ENCODE measurements at regions not wholly inside any gene's neighbourhood (a gene's known extent, or its start where the extent isn't known, plus 50 kb on each side); places are given as distances from the start of the nearest gene placed in this dataset.

DNA sequence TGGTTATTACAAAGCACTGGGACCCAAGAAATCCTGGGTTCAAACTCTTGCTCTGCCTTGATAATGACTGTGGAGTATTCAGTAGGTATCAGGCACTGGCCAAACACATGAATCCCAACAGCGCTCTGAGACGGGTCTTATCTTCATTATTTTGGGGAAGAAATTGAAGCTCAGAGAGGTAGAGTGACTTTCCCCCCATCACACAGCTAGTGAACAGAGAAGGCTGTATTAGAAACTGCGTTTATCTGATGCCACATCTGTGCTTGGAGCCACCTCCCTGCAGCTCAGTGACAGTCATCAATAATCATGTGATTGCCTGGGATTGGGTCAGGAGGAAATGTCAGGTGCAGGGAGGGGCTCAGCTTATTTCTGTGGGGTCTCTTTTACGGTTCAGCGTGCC, 225.4 kb upstream of the LHX5 start:
- Histone ChIP-seq H3K36me3 (ENCODE audit: insufficient read depth, low read length) (no peaks in the 10 kb centered on the region), H2AFZ (ENCODE audit: low read depth, low read length) (no peak overlapping the region), H3K27me3 (ENCODE audit: insufficient read depth, low read length) (peaks cover 12% of the 10 kb centered on the region), H3K4me1 (ENCODE audit: insufficient read depth, low read length) (no peaks in the 10 kb centered on the region), H3K4me3 (ENCODE audit: low read length) (no peak overlapping the region), H3K9me3 (ENCODE audit: low read length) (peaks cover 3% of the 10 kb centered on the region)

DNA sequence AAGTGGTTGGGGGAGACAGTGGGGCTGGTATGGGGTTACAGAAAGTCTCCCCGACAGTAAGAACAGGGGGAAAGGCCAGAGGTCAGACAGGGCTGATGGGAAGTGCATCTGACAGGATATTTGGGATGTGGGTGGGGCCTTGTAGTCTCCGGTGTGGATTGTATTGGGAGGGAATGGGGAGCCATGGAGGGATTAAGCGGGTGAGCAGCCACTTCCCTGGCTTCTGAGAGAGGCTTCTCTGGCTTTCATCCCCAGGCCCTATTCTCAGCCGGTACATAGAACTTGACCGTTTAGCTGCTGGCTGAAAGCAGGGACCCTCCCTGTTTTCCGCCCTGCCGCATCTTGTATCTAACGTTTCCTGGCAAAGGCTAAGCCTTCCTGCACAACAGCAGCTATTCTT, 222.0 kb upstream of the LHX5 start:
- Histone ChIP-seq H3K4me3 (ENCODE audit: low read length) (no peak overlapping the region), H3K4me1 (ENCODE audit: insufficient read depth, low read length) (no peaks in the 10 kb centered on the region), H3K36me3 (ENCODE audit: insufficient read depth, low read length) (no peaks in the 10 kb centered on the region), H3K9me3 (ENCODE audit: low read length) (no peaks in the 10 kb centered on the region), H3K27me3 (ENCODE audit: insufficient read depth, low read length) (peaks cover 12% of the 10 kb centered on the region), H2AFZ (ENCODE audit: low read depth, low read length) (no peak overlapping the region)

DNA sequence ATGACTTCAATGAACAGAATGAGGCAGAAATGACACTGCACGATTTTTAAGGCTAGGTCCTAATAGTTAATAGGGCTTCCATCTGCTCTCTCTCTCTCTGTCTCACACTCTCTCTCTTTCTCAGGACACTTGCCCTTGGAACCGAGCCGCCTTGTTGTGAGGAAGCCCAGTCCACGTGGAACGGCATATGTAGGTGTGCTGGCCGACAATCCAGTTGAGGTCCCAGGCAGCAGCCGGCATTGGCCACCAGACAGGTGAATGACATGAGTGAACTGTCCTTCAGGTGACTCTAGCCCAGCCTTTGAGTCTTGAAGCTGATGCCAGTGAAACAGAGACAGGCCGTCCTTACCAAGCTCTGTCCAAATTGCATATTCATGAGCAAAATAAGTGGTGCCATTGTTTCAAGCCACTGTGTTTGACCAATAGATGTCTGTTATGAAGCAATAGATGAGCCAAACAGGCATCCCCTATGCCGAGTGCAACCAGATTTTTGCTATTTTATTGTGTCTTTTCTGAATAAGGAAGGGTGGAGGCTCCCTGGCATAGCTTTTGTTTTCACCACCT, 217.5 kb upstream of the LHX5 start:
- Histone ChIP-seq H3K9me3 (ENCODE audit: low read length) (no peaks in the 10 kb centered on the region), H2AFZ (ENCODE audit: low read depth, low read length) (no peak overlapping the region), H3K27me3 (ENCODE audit: insufficient read depth, low read length) (peaks cover 6% of the 10 kb centered on the region), H3K4me1 (ENCODE audit: insufficient read depth, low read length) (peaks cover 10% of the 10 kb centered on the region), H3K36me3 (ENCODE audit: insufficient read depth, low read length) (no peaks in the 10 kb centered on the region), H3K4me3 (ENCODE audit: low read length) (no peak overlapping the region)

DNA sequence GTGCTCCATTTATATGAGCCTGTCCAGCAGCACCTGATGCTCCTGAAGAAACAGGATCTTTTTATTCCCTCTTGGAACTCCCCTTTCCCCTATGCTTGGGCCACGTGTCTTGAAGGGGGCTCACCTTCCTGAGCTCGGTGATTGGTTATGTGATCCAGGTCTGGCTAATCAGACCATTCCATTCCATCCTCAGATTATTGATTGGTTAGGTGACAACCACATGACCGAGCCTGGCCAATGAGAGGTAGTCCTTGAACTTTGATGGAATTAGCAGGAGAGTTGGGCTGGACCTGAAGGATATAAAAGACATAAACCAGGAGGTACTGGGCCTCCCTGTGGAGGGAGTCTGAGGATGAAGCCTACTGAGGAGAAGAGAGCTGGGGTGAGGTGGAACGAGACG, 216.6 kb upstream of the LHX5 start:
- H3K27me3 ChIP-seq (ENCODE audit: insufficient read depth, low read length) = peaks cover 6% of the 10 kb centered on the region
- H3K36me3 ChIP-seq (ENCODE audit: insufficient read depth, low read length) = no peaks in the 10 kb centered on the region
- no peaks in the 10 kb centered on the region for H3K9me3 ChIP-seq (ENCODE audit: low read length)
- H3K4me1 ChIP-seq (ENCODE audit: insufficient read depth, low read length) = peaks cover 10% of the 10 kb centered on the region
- H3K4me3 ChIP-seq (ENCODE audit: low read length) = no peak overlapping the region
- no peak overlapping the region for H2AFZ ChIP-seq (ENCODE audit: low read depth, low read length)

DNA sequence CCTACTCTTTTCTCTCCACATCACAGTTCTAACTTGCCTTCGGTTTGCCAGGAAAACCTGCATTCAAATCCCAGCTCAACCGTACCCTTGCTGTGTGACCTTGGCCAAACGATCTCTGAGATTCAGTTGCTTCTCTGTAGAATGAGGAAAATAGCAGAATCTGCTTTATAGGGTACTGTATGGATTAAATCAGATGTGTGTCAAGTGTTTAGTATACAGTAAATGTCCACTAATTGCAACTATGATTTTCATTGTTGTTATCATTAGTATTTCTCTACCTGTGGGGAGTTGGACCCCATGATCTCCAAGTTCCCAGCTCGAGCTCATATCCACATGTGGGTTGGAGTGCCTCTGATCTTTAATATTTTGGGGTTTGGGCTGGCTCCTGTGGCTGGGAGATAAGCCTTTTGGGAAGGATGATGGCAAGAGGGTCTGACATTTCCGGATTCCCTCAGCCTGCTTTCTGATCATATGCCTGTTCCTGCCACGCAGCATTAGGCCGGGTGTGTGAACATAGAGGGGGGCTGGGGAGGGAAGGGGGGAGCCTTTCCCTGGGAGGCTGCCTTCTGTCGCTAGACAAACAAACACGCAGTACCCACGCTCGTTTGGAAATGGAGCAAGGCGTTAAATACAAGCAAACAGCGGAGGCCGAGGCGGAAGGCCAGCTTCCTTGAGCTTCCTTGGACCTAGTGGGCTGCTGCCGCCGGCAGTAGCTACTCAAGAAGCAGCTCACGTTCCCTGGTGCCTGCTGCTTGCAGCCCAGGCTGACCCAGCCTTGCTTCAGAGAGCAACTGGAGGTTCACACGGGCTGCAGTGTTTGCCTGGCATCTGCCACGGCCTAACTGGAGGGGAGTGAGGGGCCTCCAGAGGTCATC, 213.5 kb upstream of the LHX5 start:
- no peaks in the 10 kb centered on the region for H3K36me3 ChIP-seq (ENCODE audit: insufficient read depth, low read length)
- H2AFZ ChIP-seq (ENCODE audit: low read depth, low read length) = no peak overlapping the region
- H3K9me3 ChIP-seq (ENCODE audit: low read length) = no peaks in the 10 kb centered on the region
- peaks cover 10% of the 10 kb centered on the region for H3K4me1 ChIP-seq (ENCODE audit: insufficient read depth, low read length)
- H3K27me3 ChIP-seq (ENCODE audit: insufficient read depth, low read length) = no peaks in the 10 kb centered on the region
- no peak overlapping the region for H3K4me3 ChIP-seq (ENCODE audit: low read length)

DNA sequence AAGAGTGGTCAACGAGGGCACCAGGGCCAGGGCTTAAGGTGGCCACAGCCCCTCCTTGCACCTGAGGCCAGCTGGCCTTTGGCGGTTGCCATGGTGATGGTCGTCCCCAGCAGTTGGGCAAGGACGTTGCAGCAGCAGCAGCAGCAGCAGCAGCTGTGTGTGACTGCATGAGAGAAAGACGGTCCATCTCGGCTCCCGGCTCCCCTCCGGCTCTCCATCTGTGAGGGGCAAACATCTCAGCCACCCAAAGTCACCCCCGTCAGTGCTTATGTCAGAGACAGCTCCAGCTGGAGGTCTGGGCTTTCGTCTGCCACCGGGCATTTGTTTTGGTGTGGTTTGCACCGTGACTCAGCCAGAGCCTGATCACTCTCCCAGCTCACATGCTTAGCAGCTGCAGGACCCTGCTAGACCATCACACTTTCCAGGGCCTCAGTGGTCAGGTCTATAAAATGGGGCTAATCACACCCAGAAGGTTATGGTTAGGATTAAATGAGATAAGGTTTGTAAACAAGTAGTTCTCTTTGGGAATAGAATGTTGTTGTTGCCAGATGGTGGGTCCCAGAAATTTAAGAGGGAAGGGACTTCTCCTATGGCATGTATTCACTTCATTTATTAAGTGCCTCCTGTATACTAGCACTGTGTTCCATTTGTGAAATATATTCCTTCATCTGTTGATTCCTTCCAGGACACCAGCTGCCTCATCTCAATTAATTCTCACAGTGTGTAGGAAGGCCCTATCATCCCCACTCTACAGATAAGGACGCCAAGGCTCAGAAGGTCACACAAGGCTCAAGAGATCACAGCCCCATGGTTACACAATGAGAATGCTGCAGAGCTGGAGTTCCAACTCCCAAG, 212.6 kb upstream of the LHX5 start:
- Histone ChIP-seq H3K27me3 (ENCODE audit: insufficient read depth, low read length) (no peaks in the 10 kb centered on the region), H3K4me3 (ENCODE audit: low read length) (no peak overlapping the region), H3K9me3 (ENCODE audit: low read length) (no peaks in the 10 kb centered on the region), H2AFZ (ENCODE audit: low read depth, low read length) (no peak overlapping the region), H3K36me3 (ENCODE audit: insufficient read depth, low read length) (no peaks in the 10 kb centered on the region), H3K4me1 (ENCODE audit: insufficient read depth, low read length) (peaks cover 10% of the 10 kb centered on the region)

DNA sequence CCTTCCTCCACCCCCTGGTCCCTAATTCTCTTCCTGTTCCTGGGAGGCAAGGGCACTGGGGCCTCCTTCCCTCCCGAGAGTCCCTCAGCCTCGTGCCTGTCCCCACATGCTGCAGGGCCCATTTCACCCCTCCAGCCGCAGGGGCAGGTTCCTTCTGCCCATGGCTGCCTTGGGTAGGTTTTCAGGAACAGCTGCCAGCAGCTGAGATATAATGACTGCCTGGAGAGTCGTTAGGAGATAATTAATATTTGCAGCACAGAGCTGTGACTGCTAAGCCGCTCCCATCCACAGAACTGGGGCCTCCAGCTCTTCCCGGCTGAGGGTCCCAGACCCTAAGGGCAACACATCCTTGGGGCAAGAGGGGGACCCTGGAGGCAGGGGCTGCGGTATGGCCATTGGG, 211.9 kb upstream of the LHX5 start:
- Histone ChIP-seq H2AFZ (ENCODE audit: low read depth, low read length) (no peak overlapping the region), H3K27me3 (ENCODE audit: insufficient read depth, low read length) (no peaks in the 10 kb centered on the region), H3K36me3 (ENCODE audit: insufficient read depth, low read length) (no peaks in the 10 kb centered on the region), H3K9me3 (ENCODE audit: low read length) (no peaks in the 10 kb centered on the region), H3K4me1 (ENCODE audit: insufficient read depth, low read length) (peaks cover 10% of the 10 kb centered on the region), H3K4me3 (ENCODE audit: low read length) (no peak overlapping the region)

DNA sequence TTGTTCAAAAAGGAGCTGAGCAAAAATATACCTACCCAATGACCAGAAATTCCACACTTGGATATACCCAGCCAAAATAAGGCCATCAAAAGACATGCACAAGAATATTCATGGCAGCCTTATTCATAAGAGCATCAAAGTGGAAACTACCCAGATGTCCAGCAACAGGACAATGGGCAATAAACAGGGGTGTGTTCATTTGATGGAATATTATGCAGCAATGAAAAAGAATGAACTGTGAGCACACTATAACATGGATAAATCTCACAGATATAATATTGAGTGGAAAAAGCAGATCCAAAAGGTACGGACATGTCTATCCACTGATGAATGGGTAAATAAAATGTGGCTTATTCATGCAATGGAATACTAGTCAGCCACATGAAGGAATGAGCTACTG, 209.2 kb upstream of the LHX5 start:
- Histone ChIP-seq H3K9me3 (ENCODE audit: low read length) (no peaks in the 10 kb centered on the region), H3K4me3 (ENCODE audit: low read length) (no peak overlapping the region), H2AFZ (ENCODE audit: low read depth, low read length) (no peak overlapping the region), H3K4me1 (ENCODE audit: insufficient read depth, low read length) (peaks cover 9% of the 10 kb centered on the region), H3K27me3 (ENCODE audit: insufficient read depth, low read length) (peaks cover 2% of the 10 kb centered on the region), H3K36me3 (ENCODE audit: insufficient read depth, low read length) (no peaks in the 10 kb centered on the region)

DNA sequence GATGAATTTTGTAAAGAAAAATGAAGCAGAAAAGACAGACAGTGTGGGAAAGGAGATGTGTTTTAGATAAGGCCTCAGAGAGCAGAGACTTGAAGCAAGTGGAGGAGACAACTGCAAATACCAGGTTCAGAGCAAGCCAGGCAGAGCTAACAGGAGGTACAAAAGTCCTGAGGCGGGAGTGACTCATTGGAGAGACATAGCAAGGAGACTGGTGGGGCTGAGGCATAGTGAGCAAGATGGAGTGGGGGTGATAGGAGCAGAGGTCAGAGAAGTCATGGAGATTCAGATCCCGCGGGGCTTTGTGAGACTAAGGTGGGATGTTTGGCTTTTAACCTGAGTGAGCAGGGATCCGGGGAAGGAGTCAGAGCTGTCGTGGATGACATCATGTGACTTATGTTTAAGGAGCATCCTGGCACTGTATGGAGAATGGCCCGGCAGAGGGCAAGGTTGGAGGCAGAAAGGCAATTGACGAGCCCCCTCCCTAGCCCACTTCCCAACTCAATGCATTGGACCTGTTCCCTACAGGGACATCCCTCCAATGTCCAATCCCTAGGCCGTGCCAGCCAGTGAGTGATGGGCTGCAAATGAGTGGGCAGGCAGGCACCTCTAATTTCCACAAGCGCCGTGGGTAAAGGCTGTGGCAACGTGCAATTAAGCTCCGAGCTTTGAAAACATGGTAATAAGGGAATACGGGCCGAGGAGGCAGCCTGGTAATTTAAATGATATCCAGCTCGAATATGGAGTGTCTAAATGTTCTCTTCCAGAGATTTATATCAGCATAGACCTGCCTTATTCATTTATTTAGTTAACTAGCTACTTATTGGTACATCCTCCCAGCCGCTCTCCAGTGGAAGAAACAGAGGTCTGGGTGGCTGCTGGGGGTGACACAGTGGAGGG, 206.8 kb upstream of the LHX5 start:
- Histone ChIP-seq H3K36me3 (ENCODE audit: insufficient read depth, low read length) (no peaks in the 10 kb centered on the region), H3K4me3 (ENCODE audit: low read length) (no peak overlapping the region), H2AFZ (ENCODE audit: low read depth, low read length) (no peak overlapping the region), H3K9me3 (ENCODE audit: low read length) (no peaks in the 10 kb centered on the region), H3K27me3 (ENCODE audit: insufficient read depth, low read length) (peaks cover 15% of the 10 kb centered on the region), H3K4me1 (ENCODE audit: insufficient read depth, low read length) (no peaks in the 10 kb centered on the region)

DNA sequence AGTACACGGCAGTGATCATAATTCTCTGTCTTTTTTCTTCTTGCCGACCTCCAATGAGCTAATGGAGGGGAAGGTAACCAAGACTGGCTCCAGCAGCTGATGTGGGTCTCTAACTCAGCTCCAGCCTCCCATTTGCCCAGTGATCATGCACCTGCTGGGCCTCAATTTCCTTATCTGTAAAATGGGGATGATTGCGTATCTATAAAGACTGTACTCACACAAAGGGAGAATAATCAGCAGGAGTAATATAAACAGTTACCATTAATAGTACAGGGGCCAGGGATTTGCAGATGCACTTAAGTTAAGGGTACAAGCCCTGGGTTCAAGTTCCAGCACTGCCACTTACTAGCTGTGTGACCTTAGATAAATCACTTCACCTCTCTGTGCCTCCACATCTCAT, 204.9 kb upstream of the LHX5 start:
- Histone ChIP-seq H3K36me3 (ENCODE audit: insufficient read depth, low read length) (no peaks in the 10 kb centered on the region), H2AFZ (ENCODE audit: low read depth, low read length) (no peak overlapping the region)

DNA sequence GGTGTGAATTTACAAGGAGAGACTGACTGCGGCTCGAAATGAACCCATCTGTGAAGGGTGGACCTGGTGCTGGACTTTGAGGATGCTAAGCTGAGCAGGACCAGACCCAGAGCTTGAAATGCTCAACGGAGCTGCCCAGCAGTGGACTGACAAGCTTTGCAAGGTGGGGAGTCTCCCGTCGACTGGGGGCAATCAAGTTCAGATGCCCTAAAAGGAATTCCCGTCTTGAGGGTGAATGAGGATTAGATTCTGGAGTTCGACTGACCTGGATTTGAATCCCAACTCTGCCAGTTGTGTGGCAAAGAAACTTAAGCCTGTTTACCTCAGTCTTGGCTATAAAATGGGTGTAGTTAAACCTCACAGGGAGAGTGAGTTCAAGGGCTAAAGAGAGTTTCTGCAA, 204.4 kb upstream of the LHX5 start:
- Histone ChIP-seq H3K9me3 (ENCODE audit: low read length) (no peaks in the 10 kb centered on the region), H2AFZ (ENCODE audit: low read depth, low read length) (no peak overlapping the region), H3K4me3 (ENCODE audit: low read length) (no peak overlapping the region), H3K27me3 (ENCODE audit: insufficient read depth, low read length) (peaks cover 15% of the 10 kb centered on the region), H3K36me3 (ENCODE audit: insufficient read depth, low read length) (no peaks in the 10 kb centered on the region), H3K4me1 (ENCODE audit: insufficient read depth, low read length) (no peaks in the 10 kb centered on the region)

More for the DNA sequence above, 204.9 kb upstream of the LHX5 start:
- Histone ChIP-seq H3K4me1 (ENCODE audit: insufficient read depth, low read length) (no peaks in the 10 kb centered on the region), H3K9me3 (ENCODE audit: low read length) (no peaks in the 10 kb centered on the region), H3K4me3 (ENCODE audit: low read length) (no peak overlapping the region), H3K27me3 (ENCODE audit: insufficient read depth, low read length) (peaks cover 15% of the 10 kb centered on the region)

DNA sequence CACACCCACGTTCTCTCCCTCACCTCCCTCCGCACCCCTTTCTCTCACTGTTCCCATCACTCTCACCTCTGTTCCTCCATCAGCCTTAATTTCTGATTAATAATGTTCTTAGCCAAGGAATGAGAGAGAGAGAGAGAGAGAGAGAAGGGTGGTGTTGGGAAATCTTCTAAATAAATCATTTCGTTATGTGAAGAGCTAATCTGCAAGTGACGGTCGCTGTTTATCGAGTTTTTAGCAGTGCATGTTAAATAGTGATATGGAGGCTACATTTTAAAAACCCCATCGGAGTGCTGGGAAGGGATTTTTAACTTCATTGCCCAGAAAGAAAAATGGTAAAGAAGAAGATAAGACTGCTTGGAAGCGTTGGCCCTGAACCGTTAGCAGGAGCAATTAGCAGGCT, 203.3 kb upstream of the LHX5 start:
- peaks cover 15% of the 10 kb centered on the region for H3K27me3 ChIP-seq (ENCODE audit: insufficient read depth, low read length)
- H2AFZ ChIP-seq (ENCODE audit: low read depth, low read length) = no peak overlapping the region
- no peak overlapping the region for H3K4me3 ChIP-seq (ENCODE audit: low read length)
- H3K9me3 ChIP-seq (ENCODE audit: low read length) = no peaks in the 10 kb centered on the region
- H3K36me3 ChIP-seq (ENCODE audit: insufficient read depth, low read length) = no peaks in the 10 kb centered on the region
- peaks cover 4% of the 10 kb centered on the region for H3K4me1 ChIP-seq (ENCODE audit: insufficient read depth, low read length)
